DMS53 treated with DMSO at 0.1 percent for 48 hours (cell line): ENCODE measurements at regions not wholly inside any gene's neighbourhood (a gene's known extent, or its start where the extent isn't known, plus 50 kb on each side); places are given as distances from the start of the nearest gene placed in this dataset.
"Not testable (repeated sequence)": the region's sequence is repeated elsewhere in the genome, so short reads cannot be mapped to it uniquely, and the experiment has no call there.

Experiments used
- DNase-seq: peaks from one replicate; lab custom pipeline; 2025; ENCODE audit not compliant: unreplicated experiment; lab: John Stamatoyannopoulos, UW

DNA sequence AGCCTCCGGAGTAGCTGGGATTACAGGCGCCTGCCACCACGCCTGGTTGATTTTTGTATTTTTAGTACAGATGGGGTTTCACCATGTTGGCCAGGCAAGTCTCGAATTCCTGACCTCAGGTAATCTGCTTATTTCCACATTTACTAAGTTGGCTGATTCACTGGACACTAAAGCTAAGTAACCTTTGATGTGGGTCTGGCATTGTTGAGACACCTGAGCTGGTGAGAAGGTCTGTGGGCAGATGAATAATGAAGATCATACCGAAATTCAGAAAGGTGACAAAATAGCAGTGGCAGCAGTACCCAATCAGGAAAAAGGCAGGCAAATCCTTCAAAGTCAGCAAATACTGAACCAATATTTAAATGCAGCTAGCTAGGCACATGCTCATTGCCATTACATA is 210.6 kb upstream of the ZNF608 start:
- DNase-seq = no peak

DNA sequence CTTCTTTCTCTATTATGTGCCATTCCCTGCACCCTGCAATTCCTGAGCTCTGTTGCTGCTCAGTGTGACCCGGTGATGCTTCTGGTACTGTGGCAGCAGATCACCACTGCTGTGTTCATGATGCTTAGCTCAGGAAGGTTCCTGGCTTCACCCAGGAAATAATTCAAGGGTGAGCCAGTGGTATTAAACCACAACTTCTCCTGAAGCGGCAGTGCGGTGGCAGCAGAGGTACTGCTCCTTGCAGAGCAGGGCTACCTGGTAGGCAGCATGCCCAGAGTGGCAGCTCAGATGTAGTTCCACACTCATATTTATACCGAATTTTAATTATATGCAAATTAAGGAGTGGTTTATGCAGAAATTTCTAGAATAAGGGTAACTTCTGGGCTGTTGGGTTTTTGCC is 213.8 kb upstream of the ZNF608 start:
- DNase-seq = no peak

GRCh38 chr5:124961521-124961920 is 215.1 kb upstream of the ZNF608 start:
- no peak for DNase-seq

GRCh38 chr5:124962111-124962510 is 215.7 kb upstream of the ZNF608 start:
- DNase-seq = no peak

DNA sequence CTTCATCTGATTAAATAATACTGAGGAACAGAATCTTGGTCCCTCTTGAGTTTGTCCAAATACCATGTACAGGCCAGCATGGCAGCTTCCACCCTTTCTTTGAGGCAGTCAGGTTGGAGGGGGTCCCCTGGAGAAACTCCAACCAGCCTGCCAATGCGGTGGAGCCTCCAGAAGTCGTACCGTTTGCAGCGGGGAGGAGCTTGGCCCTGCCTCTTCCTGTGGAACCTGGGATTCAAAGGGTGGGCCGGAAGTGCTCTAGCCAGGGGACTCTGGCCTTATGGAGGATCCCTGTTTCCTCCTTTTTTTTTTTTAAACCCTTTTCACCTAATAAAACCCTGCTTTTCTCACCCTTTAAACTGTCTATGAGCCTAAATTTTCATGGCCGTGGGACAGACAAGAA is 216.3 kb upstream of the ZNF608 start:
- no peak for DNase-seq

- no peak for DNase-seq
Observed at GRCh38 chr5:124963236-124963919, 216.9 kb upstream of the ZNF608 start.

GRCh38 chr5:124966741-124967140 is 220.3 kb upstream of the ZNF608 start:
- DNase-seq = not testable (repeated sequence)

DNA sequence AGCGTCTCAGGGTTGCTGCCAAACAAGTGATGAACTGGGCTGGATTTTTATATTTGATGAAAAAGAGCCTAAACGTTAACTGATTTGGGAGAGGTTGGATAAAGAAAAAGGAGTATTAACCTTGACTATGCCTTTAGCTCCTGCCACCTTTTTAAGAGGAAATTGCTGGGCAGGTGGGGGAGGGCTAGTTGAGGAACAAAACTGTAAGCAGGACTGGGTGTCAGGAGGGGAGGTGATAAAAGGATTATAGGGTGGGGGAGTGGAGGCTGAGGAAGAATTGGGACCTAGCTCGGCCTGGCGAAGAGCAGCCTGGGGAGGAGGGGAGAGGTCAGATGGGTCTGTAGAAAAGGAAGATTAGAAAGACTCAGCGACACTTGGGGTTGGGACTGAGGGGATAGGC is 223.9 kb upstream of the ZNF608 start:
- DNase-seq = not testable (repeated sequence)

- DNase-seq = no peak
Observed at GRCh38 chr5:124972703-124973102, 226.3 kb upstream of the ZNF608 start.

GRCh38 chr5:124973661-124974060 is 227.2 kb upstream of the ZNF608 start:
- no peak for DNase-seq

GRCh38 chr5:124976086-124976485 is 229.6 kb upstream of the ZNF608 start:
- no peak for DNase-seq

- peak; percentile 21 for DNase-seq
Observed at GRCh38 chr5:124979251-124979650, 232.8 kb upstream of the ZNF608 start.

DNA sequence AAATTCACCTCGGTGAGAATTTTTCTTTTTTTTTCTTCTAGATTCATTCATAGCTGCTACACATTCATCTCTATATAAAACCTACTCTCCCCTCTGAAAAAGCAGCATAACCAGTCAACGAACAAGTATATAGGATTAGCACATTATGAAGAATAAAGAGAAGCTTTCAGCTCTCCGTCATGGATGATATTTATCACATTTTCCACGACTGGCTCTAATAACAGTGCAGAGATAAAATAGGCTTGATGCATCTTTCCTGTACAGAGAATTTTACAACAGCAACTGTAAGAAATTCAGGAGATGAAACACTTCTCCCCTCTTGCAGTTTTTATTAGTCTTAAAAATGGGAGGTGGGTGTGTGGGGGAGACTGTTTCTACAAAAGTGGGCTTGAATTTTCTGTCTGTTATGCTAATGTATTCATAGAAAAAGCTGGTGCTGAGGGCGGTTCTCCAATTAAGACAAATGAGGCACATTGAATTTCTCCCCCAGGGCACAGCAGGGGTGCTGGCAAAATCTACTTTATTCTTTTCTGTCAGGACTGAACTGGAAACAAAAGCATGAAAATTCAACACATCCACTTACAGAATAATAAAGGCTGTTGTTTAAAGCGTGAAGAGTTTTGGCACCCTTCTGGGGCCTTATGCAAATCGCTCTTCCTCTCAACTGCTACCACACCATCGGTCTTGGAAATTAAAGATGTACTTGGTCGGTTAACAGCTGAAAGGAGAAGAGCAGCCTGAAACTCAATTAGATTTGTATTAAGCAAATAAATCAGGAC is 233.9 kb upstream of the ZNF608 start:
- no peak for DNase-seq

GRCh38 chr5:124981901-124982300 is 235.5 kb upstream of the ZNF608 start:
- DNase-seq = peak; percentile 82

DNA sequence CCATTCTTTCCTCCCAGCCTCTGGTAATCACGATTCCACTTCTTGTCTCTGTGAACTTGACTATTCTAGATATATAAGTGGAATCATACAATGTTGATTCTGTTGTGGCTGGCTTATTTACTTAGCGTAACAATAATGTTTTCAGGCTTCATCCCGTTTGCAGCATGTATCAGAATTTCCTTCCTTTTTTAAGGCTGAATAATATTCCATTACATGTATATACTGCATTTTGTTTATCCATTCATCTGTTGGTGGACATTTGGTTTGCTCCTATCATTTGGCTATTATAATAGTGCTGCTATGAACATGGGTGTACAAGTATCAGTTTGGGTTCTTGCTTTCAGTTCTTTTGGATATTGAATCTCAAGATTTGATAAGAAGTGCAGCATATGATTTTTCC is 239.7 kb upstream of the ZNF608 start:
- no peak for DNase-seq

DNA sequence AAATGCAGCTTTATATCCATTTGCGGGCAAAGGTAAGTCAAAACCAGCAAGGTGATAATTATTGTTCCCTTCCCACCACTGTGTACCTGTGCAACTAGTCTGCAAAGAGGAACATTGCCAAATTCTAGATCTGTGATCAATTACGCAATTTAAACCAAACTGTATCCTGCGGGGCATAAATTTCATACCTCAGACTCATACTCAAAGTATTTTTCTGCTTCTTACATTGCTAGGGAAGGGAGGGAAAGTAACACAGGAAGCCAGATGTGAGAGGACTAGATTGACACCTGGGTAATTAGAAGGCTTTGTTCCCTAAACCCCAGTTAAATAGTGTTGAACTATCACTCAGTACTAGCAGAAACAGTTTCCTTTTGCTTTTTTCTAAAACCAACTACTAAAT is 240.2 kb upstream of the ZNF608 start:
- no peak for DNase-seq

DNA sequence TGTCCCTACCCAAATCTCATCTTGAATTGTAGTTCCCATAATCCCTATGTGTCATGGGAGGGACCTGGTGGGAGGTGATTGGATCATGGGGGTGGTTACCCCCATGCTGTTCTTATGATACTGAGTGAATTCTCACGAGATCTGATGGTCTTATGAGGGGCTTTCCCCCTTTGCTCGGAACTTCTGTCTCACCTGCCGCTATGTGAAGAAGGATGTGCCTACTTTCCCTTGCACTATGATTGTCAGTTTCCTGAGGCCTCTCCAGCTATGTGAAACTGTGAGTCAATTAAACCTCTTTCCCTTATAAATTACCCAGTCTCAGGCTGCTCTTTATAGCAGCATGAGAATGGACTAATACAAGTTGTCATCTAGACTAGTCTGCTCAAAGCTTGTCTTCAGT is 241.3 kb upstream of the ZNF608 start:
- DNase-seq = not testable (repeated sequence)

DNA sequence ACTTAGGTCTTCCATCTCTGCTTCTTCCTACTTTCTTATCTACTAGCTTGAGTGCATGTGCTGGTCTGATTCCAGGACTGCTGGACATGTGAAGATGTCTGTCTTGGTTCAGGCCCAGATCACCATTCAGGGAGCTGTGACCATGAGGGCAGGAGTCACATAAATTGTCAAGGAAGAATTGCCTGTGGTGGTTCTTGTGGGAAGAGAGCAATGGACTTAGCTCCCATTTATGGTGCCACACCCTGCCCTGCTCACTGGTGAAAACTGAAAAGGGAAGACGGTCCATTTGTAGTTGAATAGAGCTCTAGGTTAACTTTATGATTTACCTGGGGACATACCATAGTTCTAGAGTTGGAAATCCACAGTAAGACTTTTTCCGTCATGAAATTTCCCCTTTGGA is 244.3 kb upstream of the ZNF608 start:
- DNase-seq = no peak

- peak; percentile 51 for DNase-seq
Observed at GRCh38 chr5:124995421-124995820, 249.0 kb upstream of the ZNF608 start.

DNA sequence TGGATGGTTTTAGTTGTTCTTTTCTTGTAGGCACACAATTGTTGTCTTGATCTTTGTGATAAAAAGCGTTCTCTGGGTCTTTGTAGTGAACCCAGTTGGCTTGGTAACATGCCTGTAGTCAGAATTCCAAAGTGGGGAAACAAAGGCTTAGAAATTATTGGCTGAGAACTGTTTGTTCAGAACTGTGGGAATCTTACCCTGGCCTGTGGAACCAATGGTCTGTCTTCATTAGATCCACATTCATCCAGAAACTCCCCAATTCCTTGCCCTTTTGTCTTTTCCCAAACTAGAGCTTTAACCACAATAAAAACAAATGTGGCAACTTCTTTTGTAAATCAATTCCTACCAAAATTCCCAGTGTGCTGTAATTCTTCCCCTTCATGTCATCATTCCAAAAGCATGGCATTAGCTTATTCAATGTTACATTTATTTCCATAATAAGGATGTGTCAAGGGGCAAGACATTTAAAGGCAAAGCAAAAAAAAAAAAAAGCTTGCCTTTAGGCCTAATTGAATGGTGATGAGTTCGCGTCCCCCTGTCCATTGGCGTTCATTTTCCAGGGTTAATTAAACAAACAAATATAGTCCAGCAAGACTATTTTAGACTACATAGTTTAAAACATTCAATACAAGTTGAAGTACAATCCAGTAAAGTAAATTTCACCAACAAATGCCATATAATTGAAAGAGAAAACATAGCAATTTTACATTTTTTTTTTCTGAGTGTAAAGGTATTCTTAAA is 249.8 kb upstream of the ZNF608 start:
- no peak for DNase-seq

GRCh38 chr5:124996764-124997077 is 250.3 kb upstream of the ZNF608 start:
- DNase-seq = no peak
